Esophagus squamous epithelium (tissue), 5 donors: ENCODE measurements at regions not wholly inside any gene's neighbourhood (a gene's known extent, or its start where the extent isn't known, plus 50 kb on each side); places are given as distances from the start of the nearest gene placed in this dataset.

Experiments used
- DNase-seq: peaks from one replicate; lab custom pipeline; 2025; lab: John Stamatoyannopoulos, UW
- H3K27ac ChIP-seq, 4 donors: fragments of 200-600 bp; sonication (generic); one replicate each; pipeline ENCODE4 v1.5.1; 2016 to 2019; ENCODE audit warnings: mild to moderate bottlenecking in 1 of 4
- H3K27me3 ChIP-seq, 4 donors: fragments of 200-600 bp; sonication (generic); 1 replicate in 3 of 4; 2 replicates in 1 of 4; pipeline versions ENCODE4 v1.5.1 to v1.6.0; 2017 to 2021; ENCODE audit warnings: antibody characterized with exemption in 1 of 4
- H3K36me3 ChIP-seq, 3 donors: fragments of 200-600 bp; sonication (generic); one replicate each; pipeline ENCODE4 v1.5.1; 2016 to 2019
- H3K4me1 ChIP-seq, 3 donors: fragments of 200-600 bp; sonication (generic); one replicate each; pipeline ENCODE4 v1.5.1; 2017 to 2019
- H3K4me3 ChIP-seq, 4 donors: fragments of 200-600 bp; sonication (generic); 1 replicate in 3 of 4; 2 replicates in 1 of 4; pipeline ENCODE4 v1.5.1; 2016 to 2019; ENCODE audit warnings: mild to moderate bottlenecking in 2 of 4, moderate library complexity in 1 of 4
- H3K9me3 ChIP-seq, 3 donors: fragments of 200-600 bp; sonication (generic); one replicate each; pipeline ENCODE4 v1.5.1; 2016 to 2019
- POLR2A ChIP-seq, 4 donors: fragments of 450-650 bp; IDR thresholded peaks; one replicate each; pipeline ENCODE4 v1.6.1; 2017; ENCODE audit warnings: antibody characterized with exemption in 4 of 4, mild to moderate bottlenecking in 4 of 4, moderate library complexity in 3 of 4
- WGBS, 2 donors: methylation state at CpG; one replicate each; pipeline ENCODE4 v1.1.5; 2018; 5-methylcytosine and 5-hydroxymethylcytosine counted together
- intact Hi-C: fragments of 100-400 bp; cut with DNase I; formaldehyde crosslinking; loops from one replicate; pipeline ENCODE4 v1.15.0; 2022
- TF ChIP-seq, protein P1 (sequence below), 6 experiments: fragments of 450-650 bp in 4 of 6; fragments of 200-600 bp in 2 of 6; sonication (generic) in 2 of 6; IDR thresholded peaks; one replicate each; pipeline ENCODE4 v1.5.1; 2016 to 2019; ENCODE audit warnings: antibody characterized with exemption in 6 of 6, mild to moderate bottlenecking in 4 of 6, moderate library complexity in 4 of 6
- donor health status: DM: yes; HTN: yes; CAD: no.

DNA sequence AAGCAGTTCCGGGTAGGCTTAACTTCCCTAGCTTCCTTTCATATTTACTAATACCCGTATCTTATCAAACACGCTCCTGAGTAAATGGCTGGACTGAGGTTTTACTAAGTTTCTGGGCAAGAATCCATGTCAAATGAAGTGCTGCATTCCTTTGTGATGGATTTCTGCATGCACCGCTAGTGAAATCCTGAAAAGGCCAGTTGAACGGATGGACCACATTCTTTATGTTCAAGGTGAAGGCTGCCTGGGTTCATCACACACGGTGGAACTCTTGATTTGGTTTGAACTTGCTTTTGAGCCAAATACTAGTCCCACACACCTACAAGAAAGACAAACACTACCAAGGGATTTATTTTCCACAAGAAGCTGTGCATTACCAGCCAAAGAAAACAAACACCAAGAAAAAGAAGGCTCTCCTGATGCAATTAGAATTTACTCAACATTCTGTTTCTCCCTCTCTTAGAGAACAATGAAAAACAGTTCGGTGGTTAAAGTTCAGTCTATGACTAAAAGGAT, 255.0 kb upstream of the SEMA3C start:
- H3K9me3 ChIP-seq, result no peaks in the 10 kb centered on the region
- TF ChIP-seq, protein P1, sequence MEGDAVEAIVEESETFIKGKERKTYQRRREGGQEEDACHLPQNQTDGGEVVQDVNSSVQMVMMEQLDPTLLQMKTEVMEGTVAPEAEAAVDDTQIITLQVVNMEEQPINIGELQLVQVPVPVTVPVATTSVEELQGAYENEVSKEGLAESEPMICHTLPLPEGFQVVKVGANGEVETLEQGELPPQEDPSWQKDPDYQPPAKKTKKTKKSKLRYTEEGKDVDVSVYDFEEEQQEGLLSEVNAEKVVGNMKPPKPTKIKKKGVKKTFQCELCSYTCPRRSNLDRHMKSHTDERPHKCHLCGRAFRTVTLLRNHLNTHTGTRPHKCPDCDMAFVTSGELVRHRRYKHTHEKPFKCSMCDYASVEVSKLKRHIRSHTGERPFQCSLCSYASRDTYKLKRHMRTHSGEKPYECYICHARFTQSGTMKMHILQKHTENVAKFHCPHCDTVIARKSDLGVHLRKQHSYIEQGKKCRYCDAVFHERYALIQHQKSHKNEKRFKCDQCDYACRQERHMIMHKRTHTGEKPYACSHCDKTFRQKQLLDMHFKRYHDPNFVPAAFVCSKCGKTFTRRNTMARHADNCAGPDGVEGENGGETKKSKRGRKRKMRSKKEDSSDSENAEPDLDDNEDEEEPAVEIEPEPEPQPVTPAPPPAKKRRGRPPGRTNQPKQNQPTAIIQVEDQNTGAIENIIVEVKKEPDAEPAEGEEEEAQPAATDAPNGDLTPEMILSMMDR (IDR thresholded peaks at IDR 0.05), result no peak
- TF ChIP-seq POLR2A (IDR thresholded peaks at IDR 0.05), result no peak
- no peaks in the 10 kb centered on the region for H3K36me3 ChIP-seq
- H3K4me1 ChIP-seq, result peaks cover 0 to 30% (median 8%) of the 10 kb centered on the region in 3 donors
- H3K4me3 ChIP-seq, result no peak overlapping the region
- no peak overlapping the region for H3K27ac ChIP-seq
- no peak for DNase-seq
- intact Hi-C loops, result no loop called here
- WGBS, 2 donors, result 19 to 33% methylated on average over 7 of the region's 7 CpGs
- no peaks in the 10 kb centered on the region for H3K27me3 ChIP-seq

DNA sequence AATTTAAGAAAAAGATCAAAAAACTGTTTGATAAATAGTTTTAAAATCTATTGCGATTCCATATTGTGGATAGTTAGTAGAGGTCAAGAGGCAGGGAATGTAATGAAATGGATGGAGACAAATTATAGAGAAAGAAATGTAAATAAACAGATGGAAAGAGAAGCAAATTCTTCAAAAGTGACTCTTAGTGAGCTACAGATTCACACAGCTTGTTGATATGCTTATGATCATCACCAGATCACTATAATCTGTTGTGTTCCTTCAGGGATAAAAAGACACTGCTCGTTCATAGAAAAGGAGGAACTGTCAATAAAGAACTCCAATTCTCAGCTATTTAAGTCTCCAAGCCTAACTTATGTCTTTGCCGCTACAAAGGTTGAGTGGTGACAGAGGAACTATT, 251.4 kb upstream of the SEMA3C start:
- 85 to 86% methylated on average over 3 of the region's 3 CpGs for WGBS, 2 donors
- H3K27me3 ChIP-seq, result no peaks in the 10 kb centered on the region
- H3K27ac ChIP-seq, result no peak overlapping the region
- intact Hi-C loops, result no loop called here
- no peak for DNase-seq
- H3K9me3 ChIP-seq, result no peaks in the 10 kb centered on the region
- H3K4me1 ChIP-seq, result peaks cover 0 to 19% (median 8%) of the 10 kb centered on the region in 3 donors
- no peak overlapping the region for H3K4me3 ChIP-seq
- H3K36me3 ChIP-seq, result no peaks in the 10 kb centered on the region
- TF ChIP-seq, protein P1 (IDR thresholded peaks at IDR 0.05), result no peak
- TF ChIP-seq POLR2A (IDR thresholded peaks at IDR 0.05), result no peak

DNA sequence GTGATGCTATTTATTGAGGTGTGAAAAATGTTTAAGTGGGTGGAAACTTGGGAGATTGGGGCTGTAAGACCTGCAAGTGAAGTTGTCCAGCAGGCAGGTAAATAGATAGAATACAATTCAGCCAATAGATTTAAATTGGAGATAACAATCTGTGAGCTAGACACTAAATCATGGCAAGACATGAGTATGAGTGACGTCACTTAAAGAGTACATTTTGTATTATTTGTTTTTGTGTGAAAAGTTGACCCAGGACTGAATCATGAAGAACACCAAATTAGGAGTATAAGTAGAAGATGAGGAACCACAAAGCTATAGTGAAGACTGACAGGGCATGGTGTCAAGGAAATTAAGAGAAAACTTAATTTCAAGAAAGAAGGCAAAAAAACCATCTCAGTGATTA, 249.1 kb upstream of the SEMA3C start:
- DNase-seq, result no peak
- intact Hi-C loops, result no loop called here
- Histone ChIP-seq H3K9me3 (no peaks in the 10 kb centered on the region), H3K36me3 (no peaks in the 10 kb centered on the region), H3K4me3 (no peak overlapping the region), H3K4me1 (no peaks in the 10 kb centered on the region), H3K27ac (no peak overlapping the region), H3K27me3 (no peaks in the 10 kb centered on the region)
- 72 to 83% methylated on average over 1 of the region's 1 CpG for WGBS, 2 donors
- no peak for TF ChIP-seq POLR2A (IDR thresholded peaks at IDR 0.05)
- TF ChIP-seq, protein P1 (IDR thresholded peaks at IDR 0.05), result no peak

DNA sequence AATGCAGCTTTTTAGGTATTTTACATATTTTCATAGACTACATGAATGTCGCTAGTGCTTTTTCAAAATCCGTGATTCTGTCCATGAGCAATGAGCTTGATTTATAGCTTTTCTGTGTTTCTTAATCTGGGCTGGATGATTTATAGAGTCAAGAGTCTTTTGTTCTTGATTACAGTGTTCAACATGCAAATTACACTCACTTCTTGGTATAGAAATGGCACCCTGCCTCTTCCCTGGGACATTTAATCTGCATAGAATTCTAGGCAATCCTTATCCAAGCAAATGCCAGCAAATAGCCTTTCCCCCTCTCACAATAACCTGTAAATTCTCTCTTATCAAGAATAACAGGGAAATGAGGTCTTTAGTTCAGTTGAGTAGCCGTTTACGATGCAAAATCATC, 246.2 kb upstream of the SEMA3C start:
- H3K4me1 ChIP-seq, result no peaks in the 10 kb centered on the region
- no peaks in the 10 kb centered on the region for H3K9me3 ChIP-seq
- H3K27ac ChIP-seq, result no peak overlapping the region
- H3K36me3 ChIP-seq, result no peaks in the 10 kb centered on the region
- no peaks in the 10 kb centered on the region for H3K27me3 ChIP-seq
- WGBS, 2 donors, result 75 to 78% methylated on average over 4 of the region's 4 CpGs
- no peak overlapping the region for H3K4me3 ChIP-seq
- intact Hi-C loops, result no loop called here
- TF ChIP-seq POLR2A (IDR thresholded peaks at IDR 0.05), result no peak
- TF ChIP-seq, protein P1 (IDR thresholded peaks at IDR 0.05), result no peak
- no peak for DNase-seq

DNA sequence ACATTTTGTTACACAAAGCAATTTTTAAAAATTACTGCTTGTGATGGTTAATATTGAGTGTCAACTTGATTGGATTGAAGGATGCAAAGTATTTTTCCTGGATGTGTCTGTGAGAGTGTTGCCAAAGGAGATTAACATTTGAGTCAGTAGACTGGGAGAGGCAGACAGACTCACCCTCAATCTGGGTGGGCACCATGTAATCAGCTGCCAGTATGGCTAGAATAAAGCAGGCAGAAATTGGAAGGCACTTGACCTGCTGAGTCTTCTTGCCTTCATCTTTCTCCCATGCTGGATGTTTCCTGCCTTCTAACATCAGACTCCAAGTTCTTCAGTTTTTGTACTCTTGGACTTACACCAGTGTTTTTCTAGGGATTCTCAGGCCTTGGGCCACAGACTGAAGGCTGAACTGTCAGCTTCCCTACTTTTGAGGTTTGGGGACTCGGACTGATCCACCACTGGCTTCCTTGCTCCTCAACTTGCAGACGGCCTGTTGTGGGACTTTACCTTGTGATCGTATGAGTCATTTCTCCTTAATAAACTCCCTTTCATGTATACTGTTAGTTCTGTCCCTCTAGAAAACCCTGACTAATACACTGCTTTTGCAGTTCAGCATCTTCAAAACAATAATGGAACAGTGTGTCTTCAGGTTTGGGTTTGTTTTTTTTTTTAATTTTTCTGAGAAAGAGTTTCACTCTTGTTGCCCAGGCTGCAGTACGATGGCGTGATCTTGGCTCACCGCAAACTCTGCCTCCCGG, 244.1 kb upstream of the SEMA3C start:
- intact Hi-C loops, result no loop called here
- WGBS, 2 donors, result 81 to 89% methylated on average over 6 to 7 of the region's 7 CpGs
- H3K4me3 ChIP-seq, result no peak overlapping the region
- DNase-seq, result no peak
- no peaks in the 10 kb centered on the region for H3K36me3 ChIP-seq
- H3K9me3 ChIP-seq, result no peaks in the 10 kb centered on the region
- no peaks in the 10 kb centered on the region for H3K27me3 ChIP-seq
- H3K4me1 ChIP-seq, result no peaks in the 10 kb centered on the region
- H3K27ac ChIP-seq, result no peak overlapping the region
- TF ChIP-seq POLR2A (IDR thresholded peaks at IDR 0.05), result no peak
- TF ChIP-seq, protein P1 (IDR thresholded peaks at IDR 0.05), result no peak
